ENCODE measurements at regions not wholly inside any gene's neighbourhood (a gene's known extent, or its start where the extent isn't known, plus 50 kb on each side); places are given as distances from the start of the nearest gene placed in this dataset.
A peak's percentile ranks its signal among the peaks of the same experiment; 100 is the strongest.

DNA sequence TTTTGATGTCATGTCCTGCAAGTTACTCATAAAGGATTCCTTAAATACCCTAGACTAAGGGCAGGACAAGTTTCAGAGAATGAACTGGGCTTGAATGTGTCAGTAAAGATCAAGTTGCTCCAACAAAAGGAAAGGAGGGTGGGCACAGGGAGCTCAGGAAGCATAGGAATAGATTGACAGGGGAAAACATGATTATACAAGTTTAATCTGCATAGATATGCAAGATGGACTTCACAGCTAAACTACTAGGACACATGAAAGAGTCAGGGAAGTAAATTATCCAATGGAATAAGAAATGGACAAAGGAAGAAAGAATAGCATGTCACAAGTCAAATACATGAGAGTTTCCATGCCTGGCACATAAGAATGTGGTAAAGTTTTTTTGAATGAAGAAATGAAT, 203.9 kb upstream of the SAMSN1 start:
- peak overlapping the region; percentile 26 to 69; a peak in 3 of 4 replicates for H3K9ac ChIP-seq (ENCODE audit: insufficient read depth in 1 of 2, low read depth in 2 of 2, low read length in 2 of 2)
- peak overlapping the region; percentile 35 for H3K4me3 ChIP-seq
- H3K36me3 ChIP-seq (ENCODE audit: control insufficient read depth, insufficient read depth, low read length): peaks cover 23% of the 10 kb centered on the region
- FAIRE-seq (no peak), ATAC-seq (no peak), DNase-seq (ENCODE audit: extremely low read depth in 1 of 4, low spot score in 3 of 4) (no peak)
- ChIA-PET POLR2A (interaction anchor here (1.0 to 1.7 kb wide), 2 partner anchors 10 to 12 kb away, joined by 3 to 7 read pairs; no protein-coding TSS in a partner anchor), CTCF (ENCODE audit: low intra/inter-chr PET ratio) (no interaction called here)
- BruUV-seq (replicated peaks): no TSS peak
- no peaks in the 10 kb centered on the region for H4K20me1 ChIP-seq (replicated peaks; ENCODE audit: control insufficient read depth, insufficient read depth, low read length)
- intact Hi-C loops (cut with micrococcal nuclease): loop anchor here (5.0 to 10.0 kb wide), 5 partner anchors 73 to 985 kb away; no protein-coding TSS in a partner anchor
- H3K79me2 ChIP-seq (ENCODE audit: control insufficient read depth, insufficient read depth, low read length): peaks cover 97% of the 10 kb centered on the region
- H3K27ac ChIP-seq (ENCODE audit: extremely low read depth, low read depth, low read length): peak overlapping the region; percentile 59
- H3K4me2 ChIP-seq (ENCODE audit: insufficient read depth, low read length): peak overlapping the region; percentile 83
- H2AFZ ChIP-seq (ENCODE audit: low read depth, low read length): peak overlapping the region; percentile 10; the same call in 1 of the 2 replicates
- H3K9me3 ChIP-seq (replicated peaks; ENCODE audit: control insufficient read depth, insufficient read depth, low read depth, low read length): no peaks in the 10 kb centered on the region
- peaks cover 12 to 38% of the 10 kb centered on the region in 2 experiments; a peak in 4 of 5 replicates for H3K4me1 ChIP-seq (replicated peaks in 1 of 2; ENCODE audit: control insufficient read depth in 2 of 2, insufficient read depth in 2 of 2, low read length in 2 of 2)
- no peaks in the 10 kb centered on the region for H3K9me1 ChIP-seq (ENCODE audit: control insufficient read depth, insufficient read depth, low read length)
- H3K27me3 ChIP-seq (ENCODE audit: control insufficient read depth in 2 of 2, insufficient read depth in 2 of 2, low read length in 2 of 2): no peaks in the 10 kb centered on the region
- in situ Hi-C loops (cut with MboI): loop anchor here (5.0 kb wide), 1 partner anchor 73 kb away; no protein-coding TSS in a partner anchor
- TF ChIP-seq, protein P1, sequence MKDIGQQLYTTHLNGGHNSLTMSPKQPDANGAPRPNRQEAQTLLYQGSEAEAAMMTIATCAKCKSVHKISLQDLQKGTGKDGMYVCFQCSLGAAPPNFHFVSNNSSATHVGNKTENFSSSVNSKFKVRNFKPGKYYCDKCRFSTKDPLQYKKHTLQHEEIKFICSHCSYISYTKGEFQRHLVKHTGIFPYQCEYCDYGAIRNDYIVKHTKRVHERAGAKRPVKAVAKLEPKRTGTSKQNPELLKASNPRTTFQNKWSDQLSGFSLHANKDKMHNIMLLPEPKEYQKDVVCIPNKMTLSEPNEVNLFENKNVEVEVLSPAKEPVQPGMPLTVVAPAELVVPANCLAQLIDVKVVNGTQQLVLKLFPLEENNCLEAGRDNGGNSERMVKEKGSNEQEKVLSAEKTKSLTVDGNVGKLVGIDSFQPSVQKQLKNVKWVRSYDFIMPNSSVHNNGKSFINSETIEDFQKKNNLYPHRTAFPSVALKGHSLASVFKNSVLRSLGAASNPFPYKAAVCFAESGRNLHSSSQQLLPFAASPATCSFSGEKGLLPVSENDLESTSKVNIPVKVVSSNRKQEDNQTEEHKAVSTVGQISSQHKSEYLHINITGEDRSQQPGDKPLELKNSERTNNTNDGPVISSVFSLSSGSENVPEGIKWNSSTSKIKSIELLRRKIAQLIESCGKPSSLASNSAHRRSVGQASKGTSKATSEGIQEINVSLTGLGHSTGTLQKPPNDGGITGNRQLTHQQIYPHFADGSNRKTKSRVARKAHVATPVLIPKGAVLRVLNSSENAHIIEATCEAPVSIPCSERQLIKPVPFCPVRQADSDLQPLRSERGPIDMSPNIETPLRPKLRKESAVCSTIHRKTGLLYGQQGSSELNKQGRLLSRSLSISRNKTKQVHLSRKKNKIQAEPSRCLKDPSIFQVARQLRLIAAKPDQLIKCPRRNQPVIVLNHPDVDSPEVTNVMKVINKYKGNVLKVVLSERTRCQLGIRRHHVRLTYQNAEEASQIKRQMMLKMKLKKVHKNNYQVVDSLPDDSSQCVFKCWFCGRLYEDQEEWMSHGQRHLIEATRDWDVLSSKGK (CRISPR knock-in tag; IDR thresholded peaks at IDR 0.05): 0 out of 2 replicates have a peak, but pooled peaks have one; percentile 58
- TF ChIP-seq, protein P2, sequence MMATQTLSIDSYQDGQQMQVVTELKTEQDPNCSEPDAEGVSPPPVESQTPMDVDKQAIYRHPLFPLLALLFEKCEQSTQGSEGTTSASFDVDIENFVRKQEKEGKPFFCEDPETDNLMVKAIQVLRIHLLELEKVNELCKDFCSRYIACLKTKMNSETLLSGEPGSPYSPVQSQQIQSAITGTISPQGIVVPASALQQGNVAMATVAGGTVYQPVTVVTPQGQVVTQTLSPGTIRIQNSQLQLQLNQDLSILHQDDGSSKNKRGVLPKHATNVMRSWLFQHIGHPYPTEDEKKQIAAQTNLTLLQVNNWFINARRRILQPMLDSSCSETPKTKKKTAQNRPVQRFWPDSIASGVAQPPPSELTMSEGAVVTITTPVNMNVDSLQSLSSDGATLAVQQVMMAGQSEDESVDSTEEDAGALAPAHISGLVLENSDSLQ (IDR thresholded peaks at IDR 0.05): peak; percentile 77
- 0 out of 2 replicates have a peak, but pooled peaks have one; percentile 4 for TF ChIP-seq RBFOX2 (IDR thresholded peaks at IDR 0.05; ENCODE audit: low read depth, low read length)
- TF ChIP-seq, protein P3, sequence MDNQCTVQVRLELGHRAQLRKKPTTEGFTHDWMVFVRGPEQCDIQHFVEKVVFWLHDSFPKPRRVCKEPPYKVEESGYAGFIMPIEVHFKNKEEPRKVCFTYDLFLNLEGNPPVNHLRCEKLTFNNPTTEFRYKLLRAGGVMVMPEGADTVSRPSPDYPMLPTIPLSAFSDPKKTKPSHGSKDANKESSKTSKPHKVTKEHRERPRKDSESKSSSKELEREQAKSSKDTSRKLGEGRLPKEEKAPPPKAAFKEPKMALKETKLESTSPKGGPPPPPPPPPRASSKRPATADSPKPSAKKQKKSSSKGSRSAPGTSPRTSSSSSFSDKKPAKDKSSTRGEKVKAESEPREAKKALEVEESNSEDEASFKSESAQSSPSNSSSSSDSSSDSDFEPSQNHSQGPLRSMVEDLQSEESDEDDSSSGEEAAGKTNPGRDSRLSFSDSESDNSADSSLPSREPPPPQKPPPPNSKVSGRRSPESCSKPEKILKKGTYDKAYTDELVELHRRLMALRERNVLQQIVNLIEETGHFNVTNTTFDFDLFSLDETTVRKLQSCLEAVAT (IDR thresholded peaks at IDR 0.05): peak in 1 of 2 experiments; percentile 63; a peak in 1 of 4 replicates
- no peak for TF ChIP-seq LEF1 (IDR thresholded peaks at IDR 0.05)
- TF ChIP-seq WHSC1 (IDR thresholded peaks at IDR 0.05; ENCODE audit: low read length): no peak
- no peak for TF ChIP-seq NRF1 (conservative IDR thresholded peaks at IDR 0.05 in 1 of 2, IDR thresholded peaks at IDR 0.05 in 1 of 2)
- TF ChIP-seq KAT2B (IDR thresholded peaks at IDR 0.05; ENCODE audit: low read depth, low read length): no peak
- TF ChIP-seq, protein P4, sequence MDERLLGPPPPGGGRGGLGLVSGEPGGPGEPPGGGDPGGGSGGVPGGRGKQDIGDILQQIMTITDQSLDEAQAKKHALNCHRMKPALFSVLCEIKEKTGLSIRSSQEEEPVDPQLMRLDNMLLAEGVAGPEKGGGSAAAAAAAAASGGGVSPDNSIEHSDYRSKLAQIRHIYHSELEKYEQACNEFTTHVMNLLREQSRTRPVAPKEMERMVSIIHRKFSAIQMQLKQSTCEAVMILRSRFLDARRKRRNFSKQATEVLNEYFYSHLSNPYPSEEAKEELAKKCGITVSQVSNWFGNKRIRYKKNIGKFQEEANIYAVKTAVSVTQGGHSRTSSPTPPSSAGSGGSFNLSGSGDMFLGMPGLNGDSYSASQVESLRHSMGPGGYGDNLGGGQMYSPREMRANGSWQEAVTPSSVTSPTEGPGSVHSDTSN (CRISPR knock-in tag; IDR thresholded peaks at IDR 0.05; ENCODE audit: low read depth): no peak
- TF ChIP-seq, protein P4 (tag; conservative IDR thresholded peaks at IDR 0.05; ENCODE audit: low read depth): 0 out of 2 replicates have a peak, but pooled peaks have one; percentile 6
- TF ChIP-seq MAZ (CRISPR knock-in tag; conservative IDR thresholded peaks at IDR 0.05 in 1 of 2, IDR thresholded peaks at IDR 0.05 in 1 of 2): 0 out of 4 replicates have a peak, but pooled peaks of 1 of the 2 experiments have one; percentile 15
- no peak for TF ChIP-seq NCOA1 (IDR thresholded peaks at IDR 0.05; ENCODE audit: low read depth)
- TF ChIP-seq HNRNPH1 (optimal IDR thresholded peaks at IDR 0.05; ENCODE audit: low read depth, low read length): no peak
- TF ChIP-seq CCNT2 (IDR thresholded peaks at IDR 0.05; ENCODE audit: borderline replicate concordance, extremely low read depth, insufficient read length, low read depth, low read length): no peak

Measured in K562 (cell line).